Right renal cortex interstitium (tissue), 3 donors: ENCODE measurements at regions not wholly inside any gene's neighbourhood (a gene's known extent, or its start where the extent isn't known, plus 50 kb on each side); places are given as distances from the start of the nearest gene placed in this dataset.
"Not testable (repeated sequence)": the region's sequence is repeated elsewhere in the genome, so short reads cannot be mapped to it uniquely, and the experiment has no call there.

Experiments
- DNase-seq, 3 donors: peaks; one replicate each; pipeline ENCODE4 v3.0.0-alpha.2; 2013; ENCODE audit warnings: low read depth in 3 of 3, low spot score in 2 of 3

GRCh38 chr6:106885679-106886078, 88.8 kb downstream of the CD24 start:
- DNase-seq: no peak

GRCh38 chr6:106884576-106884975, 90.0 kb downstream of the CD24 start:
- no peak for DNase-seq

GRCh38 chr6:106883808-106884262, 90.7 kb downstream of the CD24 start:
- DNase-seq: no peak

- no peak for DNase-seq
Observed at GRCh38 chr6:106882601-106883518, 91.7 kb downstream of the CD24 start.

GRCh38 chr6:106882138-106882537, 92.4 kb downstream of the CD24 start:
- DNase-seq: no peak

- DNase-seq: no peak
Observed at GRCh38 chr6:106880952-106881351, 93.6 kb downstream of the CD24 start.

GRCh38 chr6:106875782-106876321, 98.7 kb downstream of the CD24 start:
- DNase-seq: no peak

GRCh38 chr6:106874481-106874880, 100.0 kb downstream of the CD24 start:
- no peak for DNase-seq

GRCh38 chr6:106872049-106872448, 102.5 kb downstream of the CD24 start:
- DNase-seq: no peak

GRCh38 chr6:106870824-106871717, 103.5 kb downstream of the CD24 start:
- DNase-seq: no peak

GRCh38 chr6:106870069-106870468, 104.5 kb downstream of the CD24 start:
- DNase-seq: no peak

- DNase-seq: no peak
Observed at GRCh38 chr6:106869203-106869602, 105.3 kb downstream of the CD24 start.

- no peak for DNase-seq
Observed at GRCh38 chr6:106866875-106867658, 107.5 kb downstream of the CD24 start.

GRCh38 chr6:106862858-106863257, 111.7 kb downstream of the CD24 start:
- DNase-seq: no peak

- no peak for DNase-seq
Observed at GRCh38 chr6:106860940-106861339, 113.6 kb downstream of the CD24 start.

GRCh38 chr6:106858653-106859092, 115.9 kb downstream of the CD24 start:
- DNase-seq: no peak

GRCh38 chr6:106857771-106858652, 116.5 kb downstream of the CD24 start:
- no peak for DNase-seq

- DNase-seq: not testable (repeated sequence)
Observed at GRCh38 chr6:106857310-106857709, 117.2 kb downstream of the CD24 start.

GRCh38 chr6:106856227-106856874, 118.2 kb downstream of the CD24 start:
- no peak for DNase-seq
